Neutrophil (primary cell): ENCODE measurements at regions not wholly inside any gene's neighbourhood (a gene's known extent, or its start where the extent isn't known, plus 50 kb on each side); places are given as distances from the start of the nearest gene placed in this dataset.

ENCODE experiments used
- H3K27ac ChIP-seq: fragments of 200-600 bp; sonication (generic); 2 replicates; pipeline ENCODE4 v1.5.1; 2016; ENCODE audit warnings: mild to moderate bottlenecking, moderate library complexity
- H3K27me3 ChIP-seq: fragments of 200-600 bp; sonication (generic); 2 replicates; pipeline ENCODE4 v1.6.0; 2016; ENCODE audit warnings: mild to moderate bottlenecking
- H3K36me3 ChIP-seq: fragments of 200-600 bp; sonication (generic); 2 replicates; pipeline ENCODE4 v1.5.1; 2017
- H3K4me1 ChIP-seq, 2 experiments: fragments of 200-600 bp in 1 of 2; sonication (generic) in 1 of 2; 1 replicate in 1 of 2; 2 replicates in 1 of 2; pipeline versions ENCODE4 v1.5.1 to v1.6.1; 2013 to 2016; ENCODE audit warnings: low read depth in 1 of 2, low read length in 1 of 2, mild to moderate bottlenecking in 1 of 2, moderate library complexity in 1 of 2; ENCODE audit not compliant: control insufficient read depth in 1 of 2, insufficient read depth in 1 of 2
- H3K4me3 ChIP-seq, 2 experiments: fragments of 200-600 bp in 1 of 2; sonication (generic) in 1 of 2; 1 replicate in 1 of 2; 2 replicates in 1 of 2; pipeline ENCODE4 v1.5.1; 2013 to 2016; ENCODE audit warnings: low read depth in 1 of 2, low read length in 1 of 2, mild to moderate bottlenecking in 1 of 2, moderate library complexity in 1 of 2
- H3K9me3 ChIP-seq: fragments of 200-600 bp; sonication (generic); 2 replicates; pipeline ENCODE4 v1.5.1; 2016
- CTCF ChIP-seq: fragments of 200-600 bp; sonication (generic); IDR thresholded peaks from 2 replicates; pipeline ENCODE4 v1.5.1; 2016; ENCODE audit warnings: antibody characterized with exemption

GRCh38 chr2:211068108-211068780 is 511.8 kb downstream of the CPS1 start:
- Histone ChIP-seq H3K36me3 (no peaks in the 10 kb centered on the region), H3K4me1 (no peaks in the 10 kb centered on the region), H3K9me3 (no peaks in the 10 kb centered on the region), H3K4me3 (no peak overlapping the region), H3K27ac (no peak overlapping the region), H3K27me3 (no peaks in the 10 kb centered on the region)
- no peak for TF ChIP-seq CTCF

GRCh38 chr2:211070547-211070946 is 514.1 kb downstream of the CPS1 start:
- Histone ChIP-seq H3K27ac (no peak overlapping the region), H3K27me3 (no peaks in the 10 kb centered on the region), H3K4me1 (no peaks in the 10 kb centered on the region), H3K4me3 (no peak overlapping the region), H3K36me3 (no peaks in the 10 kb centered on the region), H3K9me3 (no peaks in the 10 kb centered on the region)
- TF ChIP-seq CTCF = no peak

- Histone ChIP-seq H3K27me3 (no peaks in the 10 kb centered on the region), H3K4me1 (no peaks in the 10 kb centered on the region), H3K9me3 (no peaks in the 10 kb centered on the region), H3K4me3 (no peak overlapping the region), H3K36me3 (no peaks in the 10 kb centered on the region), H3K27ac (no peak overlapping the region)
- TF ChIP-seq CTCF = no peak
Observed at GRCh38 chr2:211077216-211077767, 520.9 kb downstream of the CPS1 start.

- no peak for TF ChIP-seq CTCF
- Histone ChIP-seq H3K9me3 (no peaks in the 10 kb centered on the region), H3K27ac (no peak overlapping the region), H3K36me3 (no peaks in the 10 kb centered on the region), H3K4me3 (no peak overlapping the region), H3K4me1 (no peaks in the 10 kb centered on the region), H3K27me3 (no peaks in the 10 kb centered on the region)
Observed at GRCh38 chr2:211084352-211084751, 528.0 kb downstream of the CPS1 start.

GRCh38 chr2:211085056-211085680 is 528.8 kb downstream of the CPS1 start:
- no peaks in the 10 kb centered on the region for H3K36me3 ChIP-seq
- H3K4me1 ChIP-seq = no peaks in the 10 kb centered on the region
- H3K9me3 ChIP-seq = no peaks in the 10 kb centered on the region
- H3K27me3 ChIP-seq = no peaks in the 10 kb centered on the region
- no peak overlapping the region for H3K27ac ChIP-seq
- TF ChIP-seq CTCF = no peak
- no peak overlapping the region for H3K4me3 ChIP-seq
